Fibroblast of peridontal ligament (primary cell): ENCODE measurements at regions not wholly inside any gene's neighbourhood (a gene's known extent, or its start where the extent isn't known, plus 50 kb on each side); places are given as distances from the start of the nearest gene placed in this dataset.
"Not testable (repeated sequence)": the region's sequence is repeated elsewhere in the genome, so short reads cannot be mapped to it uniquely, and the experiment has no call there.

Experiments
- DNase-seq: peaks from one replicate; pipeline ENCODE4 v3.0.0-alpha.2; 2010; ENCODE audit errors: extremely low read depth

- DNase-seq, result peak; percentile 96
Observed at GRCh38 chr12:25615119-25615518, 62.0 kb upstream of the LMNTD1 start.

GRCh38 chr12:25616286-25616685 lies 63.2 kb upstream of the LMNTD1 start:
- no peak for DNase-seq

DNA sequence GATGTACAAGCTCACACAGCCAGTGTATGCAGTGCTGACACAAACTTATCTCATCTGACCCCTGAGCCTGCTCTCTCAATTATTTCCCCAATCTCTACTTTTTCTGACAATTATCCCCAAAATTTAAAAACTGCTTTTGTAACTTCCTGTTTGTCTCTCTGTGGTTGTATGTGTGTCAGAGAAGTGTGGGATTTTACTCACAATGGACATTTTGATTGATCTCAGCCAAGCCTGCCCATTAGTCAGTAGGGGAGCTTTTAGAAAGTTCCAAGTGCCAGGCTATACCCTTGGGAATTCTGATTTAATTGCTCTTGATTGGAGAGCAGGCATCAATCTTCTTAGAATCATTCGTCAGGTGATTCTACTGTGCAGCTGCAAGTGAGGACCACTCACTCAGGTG lies 64.9 kb upstream of the LMNTD1 start:
- no peak for DNase-seq

GRCh38 chr12:25623816-25624215 lies 70.7 kb upstream of the LMNTD1 start:
- DNase-seq, result no peak

GRCh38 chr12:25625146-25625545 lies 72.1 kb upstream of the LMNTD1 start:
- peak; percentile 54 for DNase-seq

DNA sequence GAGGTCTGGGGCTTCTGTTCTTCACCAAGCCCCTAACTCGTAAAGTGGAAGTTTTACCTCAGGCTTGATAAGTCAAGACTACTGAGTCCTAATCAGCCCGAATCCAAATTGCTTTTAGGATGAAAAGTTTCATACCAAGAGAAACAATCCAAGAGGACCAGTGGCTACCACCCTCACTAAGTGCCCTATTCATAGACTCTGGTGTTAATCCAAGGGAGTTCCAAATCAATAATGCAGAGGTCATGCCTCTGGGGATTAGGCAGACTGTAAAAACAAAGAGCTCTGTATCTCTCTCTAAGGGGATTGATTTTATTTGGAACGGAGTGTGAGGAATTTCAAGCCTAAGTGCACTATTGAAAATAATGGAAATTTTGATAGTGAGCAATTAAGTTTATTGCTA lies 76.3 kb upstream of the LMNTD1 start:
- no peak for DNase-seq

DNA sequence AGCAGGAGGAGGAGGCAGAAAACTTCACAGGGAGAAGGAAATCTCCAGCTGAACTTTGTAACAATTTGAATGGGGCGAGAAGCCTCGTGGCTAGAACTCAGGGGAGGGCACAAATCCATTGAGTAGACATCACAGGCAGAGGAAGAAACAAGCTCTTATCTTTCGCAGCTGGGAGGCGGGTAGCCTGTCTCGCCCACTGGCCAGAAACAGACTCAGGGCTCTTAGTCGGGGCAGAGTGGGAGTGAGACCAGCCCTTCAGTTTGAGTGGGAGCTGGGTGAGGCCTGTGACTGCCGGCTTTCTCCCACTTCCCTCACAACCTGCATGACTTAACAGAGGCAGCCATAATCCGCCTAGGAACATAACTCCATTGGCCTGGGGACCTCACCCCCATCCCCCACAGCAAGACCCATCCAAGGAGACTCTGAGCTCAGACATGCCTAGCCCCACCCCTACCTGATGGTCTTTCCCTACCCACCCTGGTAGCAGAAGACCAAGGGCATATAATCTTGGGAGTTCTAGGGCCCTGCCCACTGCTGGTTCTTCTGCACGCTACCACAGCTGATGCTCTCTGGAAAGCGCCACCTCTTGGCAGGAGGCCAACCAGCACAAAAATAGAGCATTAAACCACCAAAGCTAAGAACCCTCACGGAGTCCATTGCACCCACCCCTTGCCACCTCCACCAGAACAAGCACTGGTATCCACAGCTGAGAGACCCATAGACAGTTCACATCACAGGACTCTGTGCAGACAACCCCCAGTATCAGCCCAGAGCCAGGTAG lies 77.8 kb upstream of the LMNTD1 start:
- DNase-seq, result not testable (repeated sequence)

- not testable (repeated sequence) for DNase-seq
Observed at GRCh38 chr12:25633149-25633548, 80.1 kb upstream of the LMNTD1 start.

GRCh38 chr12:25637752-25638151 lies 84.7 kb upstream of the LMNTD1 start:
- no peak for DNase-seq

GRCh38 chr12:25639406-25639805 lies 86.3 kb upstream of the LMNTD1 start:
- DNase-seq, result no peak

DNA sequence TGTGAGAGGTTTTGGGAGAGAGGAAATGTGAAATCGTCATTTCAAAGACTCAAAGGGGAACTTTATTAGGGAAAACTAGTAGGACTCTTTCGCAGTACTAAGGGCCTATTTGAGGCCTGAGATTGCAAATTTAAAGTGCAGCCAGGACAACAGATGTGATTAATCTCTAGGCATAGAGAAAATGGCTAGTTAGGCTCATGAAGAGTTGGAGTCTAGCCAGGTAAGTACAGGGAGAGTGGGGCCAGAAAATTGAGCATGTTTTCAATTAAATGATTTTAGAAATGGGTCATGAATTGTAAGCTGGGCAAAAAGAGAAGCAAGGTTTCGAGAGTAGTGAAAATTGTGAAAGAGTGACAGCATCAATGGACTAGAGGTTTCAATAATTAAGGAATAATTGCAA lies 91.9 kb upstream of the LMNTD1 start:
- peak; percentile 93 for DNase-seq

DNA sequence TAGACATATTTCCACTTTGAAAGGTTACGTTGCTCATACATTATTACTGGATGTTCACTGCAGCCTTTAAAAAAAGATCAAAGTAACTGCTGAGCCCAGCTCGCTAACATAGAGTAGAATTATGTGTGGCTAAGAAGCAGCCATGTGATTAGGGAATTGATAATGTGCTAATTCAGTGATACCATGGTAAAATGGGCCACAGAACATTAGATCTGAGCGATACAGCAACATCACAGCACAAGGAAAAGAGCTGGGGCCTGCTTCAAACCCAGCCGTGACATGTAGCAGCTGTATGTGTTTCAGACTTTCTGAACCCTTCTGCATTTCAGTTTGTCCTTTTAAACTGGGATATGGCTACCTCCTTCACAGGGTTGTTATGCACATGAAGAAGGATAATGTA lies 92.3 kb upstream of the LMNTD1 start:
- no peak for DNase-seq

- no peak for DNase-seq
Observed at GRCh38 chr12:25651931-25652330, 98.8 kb upstream of the LMNTD1 start.

GRCh38 chr12:25652371-25652770 lies 99.3 kb upstream of the LMNTD1 start:
- no peak for DNase-seq

DNA sequence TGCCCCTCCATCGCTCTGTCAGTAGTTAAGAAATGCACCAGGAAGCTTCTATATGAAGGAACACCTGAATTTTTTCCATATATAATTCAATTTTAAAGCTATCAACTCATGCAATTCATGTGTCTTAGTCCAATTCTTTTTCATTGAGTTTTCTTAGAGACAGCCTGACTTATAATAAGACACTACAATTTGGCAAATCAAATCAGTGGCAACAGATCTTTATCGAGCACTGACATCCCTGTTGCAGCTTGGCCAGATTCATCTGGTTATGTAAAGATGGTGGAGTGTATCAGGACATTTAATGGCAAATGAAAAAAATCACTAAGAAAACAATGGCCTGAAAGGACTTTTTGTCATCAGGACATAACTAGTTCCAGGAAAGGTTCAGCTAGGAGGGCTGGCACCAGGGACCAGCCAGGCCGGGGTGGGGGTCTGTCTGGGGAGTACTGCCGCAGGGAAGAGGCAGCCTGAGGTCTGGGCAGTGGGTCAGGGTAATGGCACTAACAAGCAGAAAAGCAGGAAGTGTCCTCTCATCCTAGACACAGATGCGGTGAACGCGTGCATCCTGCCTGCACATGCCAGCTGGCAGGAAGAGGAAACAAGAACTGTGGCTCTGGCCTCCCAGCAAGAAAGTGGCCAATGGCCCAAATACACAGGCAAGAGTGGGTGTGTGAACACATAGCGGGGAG lies 100.5 kb upstream of the LMNTD1 start:
- DNase-seq, result no peak

DNA sequence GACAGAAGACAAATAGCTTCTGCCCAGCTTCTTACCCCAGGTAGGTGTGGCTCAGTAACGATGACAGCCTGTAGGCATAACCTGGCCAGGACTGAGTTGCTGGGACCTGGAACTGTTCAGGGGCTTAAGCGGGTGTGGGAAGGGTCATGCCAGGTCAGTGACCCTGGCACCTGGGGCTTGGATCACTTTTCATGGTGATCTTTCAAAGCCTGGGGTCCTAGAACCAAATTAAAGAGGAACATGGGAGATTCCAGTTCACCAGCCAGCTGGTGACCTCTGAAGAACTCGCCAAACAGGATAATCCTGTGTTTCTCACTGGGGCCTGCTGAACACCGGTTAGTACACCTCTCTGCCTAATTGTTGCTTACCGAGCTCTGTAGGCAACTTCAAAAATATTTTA lies 102.6 kb upstream of the LMNTD1 start:
- no peak for DNase-seq

DNA sequence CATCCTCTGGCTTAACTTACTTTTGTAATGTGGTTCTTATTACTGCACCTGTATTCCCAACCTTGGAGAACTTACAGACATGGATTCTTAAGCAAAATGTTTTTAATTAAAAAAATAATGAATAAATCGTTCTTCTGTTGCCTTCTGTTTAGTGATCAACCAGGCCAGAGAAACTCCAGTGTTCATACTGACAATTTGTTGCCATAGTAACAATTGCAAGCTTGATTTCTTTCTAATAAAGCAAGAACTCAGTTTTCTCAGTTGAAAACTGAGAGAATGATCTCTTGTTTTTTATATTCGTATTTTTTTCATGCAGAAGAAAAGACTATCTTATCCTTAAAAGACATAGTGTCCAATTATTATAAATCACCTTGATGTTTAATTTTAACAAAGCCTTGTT lies 106.5 kb upstream of the LMNTD1 start:
- DNase-seq, result no peak

- DNase-seq, result no peak
Observed at GRCh38 chr12:25670076-25671055, 117.3 kb upstream of the LMNTD1 start.

- no peak for DNase-seq
Observed at GRCh38 chr12:25675808-25676207, 122.7 kb upstream of the LMNTD1 start.

DNA sequence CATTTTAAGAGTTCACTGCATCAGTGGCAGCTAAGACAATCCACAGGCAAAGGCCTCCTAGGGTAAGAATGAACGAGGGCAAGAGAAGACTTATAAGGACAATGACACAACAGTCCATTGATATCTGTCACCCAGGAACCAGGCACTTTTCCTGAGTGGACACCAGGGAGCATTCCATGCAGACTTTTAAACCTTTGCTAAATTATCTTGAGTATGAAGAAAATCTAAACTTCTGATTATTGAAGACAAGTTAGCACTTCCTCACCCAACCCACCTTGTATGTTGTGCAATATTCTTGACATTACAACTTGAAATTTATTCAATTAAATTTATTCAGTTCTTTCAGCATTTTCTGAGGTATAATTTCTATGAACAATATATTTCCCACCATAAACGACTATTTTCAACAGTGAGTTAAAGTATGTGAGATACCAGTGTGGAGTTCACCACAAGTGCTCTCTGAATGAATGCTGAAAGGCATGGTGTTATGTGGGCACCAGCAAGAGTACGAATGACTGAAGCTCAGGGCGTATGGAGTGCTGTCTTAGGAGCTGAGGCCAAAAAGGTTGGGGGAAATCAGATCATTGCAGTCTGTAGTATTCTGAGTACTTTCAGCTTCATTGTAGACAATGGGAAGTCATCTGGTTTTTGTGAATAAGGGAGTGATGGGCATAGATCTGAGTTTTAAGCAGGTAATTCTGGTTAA lies 124.3 kb upstream of the LMNTD1 start:
- DNase-seq, result peak; percentile 58

DNA sequence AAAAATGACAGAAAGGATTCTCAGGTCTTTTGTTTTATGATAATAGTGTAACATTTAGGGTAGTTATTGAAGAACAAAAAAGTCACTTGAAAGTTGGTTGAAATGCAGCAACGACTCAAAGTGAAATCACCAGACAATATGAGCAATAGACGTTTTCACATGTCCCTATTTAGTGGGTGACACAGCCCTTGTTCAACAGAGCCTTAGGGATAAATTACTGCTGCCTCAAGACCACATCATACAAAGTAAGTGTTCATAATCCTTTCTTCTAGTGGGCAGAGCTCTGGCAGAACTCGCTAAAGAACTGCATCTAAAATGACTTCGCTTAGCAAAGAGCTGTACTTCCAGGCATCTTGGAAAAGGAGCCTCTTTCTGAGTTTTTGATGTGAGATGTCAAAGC lies 128.5 kb upstream of the LMNTD1 start:
- DNase-seq, result no peak

- no peak for DNase-seq
Observed at GRCh38 chr12:25682421-25682820, 129.3 kb upstream of the LMNTD1 start.
